Activated CD4-positive, alpha-beta T cell treated with anti-CD3 and anti-CD28 coated beads, Interleukin-2, Interleukin-6, amounts not matched to agents 100 ng/mL and 50 ng/mL, durations not matched to agents 16 hours and 8 hours (primary cell): ENCODE measurements at regions not wholly inside any gene's neighbourhood (a gene's known extent, or its start where the extent isn't known, plus 50 kb on each side); places are given as distances from the start of the nearest gene placed in this dataset.

Experiments
- DNase-seq: peaks from one replicate; pipeline ENCODE4 v3.0.0-alpha.2; 2020

GRCh38 chr2:57862153-57862552 is 184.5 kb upstream of the VRK2 start:
- no peak for DNase-seq

GRCh38 chr2:57862727-57863126 is 183.9 kb upstream of the VRK2 start:
- no peak for DNase-seq

DNA sequence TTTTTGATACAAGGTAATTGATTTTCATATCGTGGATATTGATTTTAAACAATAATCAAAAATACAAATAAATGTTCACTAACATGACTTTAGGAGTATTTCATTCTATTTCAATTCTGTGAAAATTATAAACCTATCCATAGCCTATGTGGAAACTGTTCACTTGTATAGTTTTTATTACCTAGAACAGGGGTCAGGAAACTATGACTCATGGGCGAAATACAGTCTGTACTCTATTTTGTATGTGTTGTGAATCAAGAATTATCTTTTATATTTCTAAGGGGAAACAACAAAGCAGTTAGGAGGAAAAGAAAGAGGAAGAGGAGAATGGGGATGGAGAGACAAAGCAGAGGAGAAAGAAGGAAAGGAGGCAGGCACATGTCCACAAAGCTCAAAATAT is 181.7 kb upstream of the VRK2 start:
- no peak for DNase-seq

DNA sequence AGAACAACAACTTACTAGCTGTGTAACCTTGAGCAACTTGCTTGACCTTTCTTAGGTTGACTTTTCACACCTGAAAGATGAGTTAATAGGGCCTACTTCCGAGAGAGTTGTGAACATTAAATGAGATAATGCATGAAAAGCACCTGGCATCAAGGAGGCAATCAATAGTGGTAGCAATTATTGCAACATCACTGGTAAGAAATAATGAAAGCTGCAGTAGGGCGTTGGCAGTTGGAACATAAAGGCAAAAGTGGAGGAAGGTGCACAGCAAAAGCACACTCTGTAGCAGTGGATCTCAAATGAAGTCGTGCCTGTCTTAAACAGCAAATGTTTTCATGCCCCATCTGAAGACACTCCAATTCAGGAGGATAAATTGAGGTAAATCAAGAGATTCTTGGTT is 178.9 kb upstream of the VRK2 start:
- no peak for DNase-seq

- DNase-seq: no peak
These were observed 177.9 kb upstream of the VRK2 start for GRCh38 chr2:57868619-57869139.

DNA sequence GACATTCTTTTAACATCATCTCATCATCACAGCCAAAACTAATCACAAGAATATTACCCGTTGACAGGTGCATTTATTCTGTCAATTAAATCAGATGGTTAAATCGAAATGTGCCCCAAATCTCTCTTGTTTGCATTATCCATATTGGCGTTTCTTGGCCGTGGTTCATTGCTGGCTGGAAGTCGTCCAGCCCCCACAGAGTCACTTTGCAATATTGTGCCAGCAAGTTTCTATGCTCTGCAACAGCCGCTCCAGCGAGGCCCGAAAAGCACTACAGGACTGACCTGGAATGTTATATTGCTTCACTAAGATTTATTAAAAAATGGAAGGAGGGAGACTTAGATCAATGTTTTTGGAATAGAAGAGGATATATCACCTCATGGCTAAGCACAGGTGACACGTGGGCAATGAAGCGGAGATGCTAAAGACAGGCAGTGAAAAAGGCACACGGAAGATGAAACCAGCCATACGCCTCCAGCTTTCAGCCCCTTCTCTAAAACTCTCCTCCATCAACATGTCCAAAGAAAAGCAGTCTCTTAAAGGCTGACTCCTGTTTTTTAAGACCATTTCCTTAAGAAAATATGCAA is 176.8 kb upstream of the VRK2 start:
- DNase-seq: no peak

GRCh38 chr2:57876313-57876712 is 170.3 kb upstream of the VRK2 start:
- no peak for DNase-seq

GRCh38 chr2:57877811-57878170 is 168.8 kb upstream of the VRK2 start:
- DNase-seq: no peak

DNA sequence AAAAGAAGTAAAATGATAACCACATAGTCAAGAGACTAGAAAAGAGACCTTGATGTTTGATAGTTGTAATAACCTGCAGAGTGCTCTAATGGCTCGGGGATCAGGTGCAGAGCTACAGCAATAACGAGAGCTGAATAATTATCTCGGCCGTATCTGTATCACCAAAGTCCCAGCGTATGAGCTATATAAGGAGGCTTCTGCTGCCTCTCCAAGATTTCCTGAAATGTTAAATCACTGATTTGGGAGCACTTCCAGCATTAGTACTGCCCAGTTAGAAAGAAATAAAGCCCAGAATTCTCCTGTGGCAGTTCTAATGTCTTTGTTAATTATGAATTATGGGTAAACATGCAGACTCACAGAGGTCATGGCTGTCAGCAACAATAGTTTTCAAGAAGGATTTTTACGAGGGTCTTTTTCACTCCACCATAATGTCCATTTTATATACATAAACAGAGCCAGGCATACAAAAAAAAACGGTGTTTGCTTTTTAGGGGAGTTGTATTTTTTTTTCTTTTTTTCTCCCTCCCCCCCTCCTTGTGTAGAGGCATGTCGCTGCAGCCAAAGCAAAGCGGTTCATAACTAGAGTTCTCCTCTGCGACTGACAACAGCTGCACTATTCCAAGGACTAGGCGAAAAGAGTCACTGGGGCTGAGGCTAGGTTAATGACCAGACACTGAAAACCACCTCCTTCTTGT is 168.3 kb upstream of the VRK2 start:
- DNase-seq: no peak

DNA sequence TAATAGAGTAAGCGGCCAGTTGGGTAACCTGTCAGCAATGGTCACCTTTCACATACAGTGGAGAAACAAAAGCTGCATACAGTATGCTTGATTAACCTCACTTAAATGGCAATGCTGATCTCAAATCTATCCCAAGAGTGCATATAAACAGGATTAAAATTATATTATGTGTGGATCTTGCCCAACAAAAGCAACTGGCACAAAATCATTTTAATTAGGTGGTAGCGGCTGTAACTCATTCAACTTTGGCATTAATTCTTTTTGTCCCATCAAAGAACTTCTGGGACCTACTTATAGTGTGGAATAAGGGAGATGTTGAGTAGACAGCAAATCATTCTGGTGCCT is 167.8 kb upstream of the VRK2 start:
- DNase-seq: no peak

DNA sequence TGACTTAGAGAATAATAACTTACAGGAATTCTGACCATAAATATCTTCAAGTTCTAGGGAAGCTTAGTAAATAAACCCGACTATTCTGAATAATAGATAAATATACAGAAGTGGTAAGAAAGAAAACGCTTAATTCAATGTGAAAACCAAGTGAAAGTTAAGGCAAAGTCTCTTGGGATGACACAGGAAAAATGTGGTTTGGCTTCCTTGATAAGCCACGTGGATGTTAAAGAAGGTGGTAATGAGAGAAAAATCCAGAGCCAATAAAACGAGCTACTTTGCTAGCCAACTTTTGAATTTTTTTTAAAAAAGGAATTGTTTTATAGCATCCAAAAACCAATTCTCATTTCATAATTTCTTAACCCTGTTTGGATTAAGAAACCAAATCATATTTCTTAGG is 166.2 kb upstream of the VRK2 start:
- DNase-seq: no peak

DNA sequence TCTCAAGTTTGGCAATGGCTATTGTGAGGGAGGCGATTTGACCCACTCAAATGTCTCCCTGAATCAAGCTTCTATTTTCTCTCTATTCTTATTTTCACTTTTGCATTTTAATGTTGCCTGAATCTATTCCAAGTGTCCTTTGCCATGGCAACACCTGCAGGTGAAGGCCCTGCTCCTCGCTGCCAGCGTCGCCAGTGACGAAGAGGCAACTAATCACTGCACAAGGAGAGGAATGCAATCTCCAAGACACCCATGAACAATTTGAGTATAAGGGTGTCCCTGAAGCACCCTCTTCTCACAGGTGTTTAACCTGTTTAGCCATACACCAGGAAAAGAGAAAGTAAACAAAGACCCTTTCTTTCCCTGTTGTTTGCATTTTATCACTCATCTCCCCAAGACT is 165.6 kb upstream of the VRK2 start:
- no peak for DNase-seq

DNA sequence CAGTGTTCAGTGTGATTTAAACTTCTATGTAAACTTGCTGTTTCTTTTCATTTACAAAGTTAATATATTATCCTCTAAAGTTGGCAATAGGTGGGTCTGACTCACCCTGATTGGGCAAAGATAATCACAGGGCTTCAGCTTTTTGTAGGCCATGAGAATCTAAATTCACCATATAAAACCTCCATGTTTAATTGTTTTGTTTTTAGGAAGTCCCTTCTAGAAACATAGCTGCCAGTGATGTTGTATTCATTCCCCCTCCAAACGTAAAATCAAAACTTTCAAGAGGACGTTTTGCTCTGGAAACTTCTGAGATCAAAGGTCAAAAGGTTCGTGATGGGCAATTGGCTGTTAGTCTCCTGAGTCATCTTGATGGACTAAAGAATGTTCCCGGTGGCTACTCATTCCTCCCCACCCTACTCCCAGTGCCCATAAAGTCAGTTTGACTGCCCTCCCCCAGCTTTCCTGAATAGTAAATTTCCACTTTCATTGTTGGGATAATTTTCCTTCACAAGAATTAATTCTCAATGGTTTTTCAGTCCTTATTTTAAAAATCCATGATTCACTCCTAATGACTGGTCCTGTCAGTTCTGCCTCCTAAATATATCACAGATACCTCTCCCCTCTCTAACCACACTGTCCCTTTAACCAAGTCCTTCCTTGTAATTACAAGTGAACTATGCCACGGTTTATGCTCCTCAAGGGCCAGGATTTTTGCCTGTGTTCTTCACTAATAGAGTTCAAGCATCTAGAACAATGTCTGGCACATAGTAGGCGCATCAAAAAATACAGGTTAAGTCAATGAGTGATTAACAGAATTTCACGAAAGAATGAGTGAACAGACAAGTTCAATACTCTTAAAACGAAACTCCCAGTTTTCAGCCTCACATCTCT is 164.4 kb upstream of the VRK2 start:
- no peak for DNase-seq

GRCh38 chr2:57882895-57883515 is 163.6 kb upstream of the VRK2 start:
- no peak for DNase-seq

DNA sequence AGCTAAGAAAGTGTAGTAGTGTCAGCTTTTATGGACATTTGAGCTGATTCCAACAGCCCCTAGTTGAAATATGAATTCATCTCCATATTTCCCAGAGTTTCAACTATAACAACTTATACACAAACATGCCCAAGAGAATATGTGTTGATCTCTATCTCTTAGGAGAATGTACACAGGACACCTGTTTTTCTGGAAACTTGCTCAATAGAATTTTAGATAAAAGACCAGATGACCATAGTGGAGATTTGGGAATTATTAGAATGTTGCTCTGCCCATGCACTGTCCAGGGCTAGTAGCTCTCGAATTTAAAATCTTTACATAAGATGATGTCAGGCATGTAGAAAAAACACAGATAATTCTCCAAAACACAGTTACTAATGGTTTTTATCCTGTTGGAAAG is 162.3 kb upstream of the VRK2 start:
- no peak for DNase-seq

GRCh38 chr2:57885742-57886141 is 160.9 kb upstream of the VRK2 start:
- no peak for DNase-seq

DNA sequence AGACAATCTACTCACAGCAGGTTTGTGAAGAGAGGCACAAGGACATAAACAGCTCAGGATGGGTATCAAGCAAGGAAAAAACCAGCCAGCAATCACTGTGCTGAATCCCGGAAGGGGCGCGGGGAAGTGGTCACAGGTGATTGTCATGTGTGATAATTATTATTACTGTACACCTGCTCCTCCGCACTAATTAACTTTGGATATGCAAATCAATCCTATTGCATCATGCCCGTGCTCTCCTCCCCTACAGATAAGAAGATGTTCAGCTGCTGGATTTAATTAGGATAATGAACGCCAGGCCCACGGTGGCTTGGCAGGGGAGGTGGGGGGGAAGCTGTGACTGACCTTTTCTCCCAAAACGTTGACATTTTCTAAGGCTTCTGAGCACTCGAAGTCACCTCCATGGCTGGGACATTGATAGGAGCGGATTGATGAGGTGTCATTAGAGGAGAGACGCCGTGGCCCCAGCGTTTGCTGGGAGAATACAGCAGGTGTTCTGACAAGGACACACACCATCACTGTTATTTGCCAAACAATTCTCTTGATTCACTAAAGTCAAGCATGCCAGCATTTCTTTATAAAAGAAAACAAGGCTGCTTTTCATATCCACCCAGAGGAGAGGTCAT is 160.3 kb upstream of the VRK2 start:
- no peak for DNase-seq

DNA sequence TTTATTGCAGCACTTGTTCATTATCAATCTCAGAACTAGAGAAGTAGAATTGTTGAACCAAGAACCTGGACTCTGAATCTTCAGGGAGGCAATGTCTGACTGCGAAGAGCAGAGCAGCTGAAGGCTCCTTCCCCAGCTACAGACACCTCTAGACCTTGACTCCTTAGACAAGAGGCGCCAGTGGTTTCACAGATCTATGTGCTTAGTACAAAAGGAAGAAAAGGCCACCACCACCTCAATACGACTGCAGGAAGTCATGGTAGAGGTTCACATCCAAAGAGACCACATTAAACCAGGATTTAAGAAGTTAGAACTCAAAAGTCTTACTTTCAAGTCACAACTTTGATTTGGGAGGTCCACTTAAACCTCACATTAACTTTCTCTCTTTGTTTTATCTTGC is 158.1 kb upstream of the VRK2 start:
- no peak for DNase-seq

DNA sequence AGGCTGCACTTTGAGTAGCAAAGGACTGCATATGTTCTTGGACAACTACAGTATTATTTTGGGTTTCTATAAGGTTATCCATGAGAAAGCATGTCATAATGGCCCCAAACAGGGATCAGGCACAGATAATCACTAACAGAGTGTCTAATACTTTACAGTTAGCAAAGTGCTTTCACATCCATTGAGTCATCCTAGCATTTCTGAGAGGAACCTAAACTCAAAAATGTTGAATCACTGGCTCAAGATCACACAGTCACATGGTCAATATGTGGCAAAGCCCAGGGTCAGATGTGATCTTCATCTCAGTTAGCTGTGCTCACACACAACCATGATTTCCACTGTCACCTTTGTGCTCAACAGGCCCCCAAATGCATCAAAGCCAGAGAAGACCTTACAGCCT is 156.1 kb upstream of the VRK2 start:
- no peak for DNase-seq

- DNase-seq: no peak
These were observed 155.4 kb upstream of the VRK2 start for GRCh38 chr2:57891086-57891712.

DNA sequence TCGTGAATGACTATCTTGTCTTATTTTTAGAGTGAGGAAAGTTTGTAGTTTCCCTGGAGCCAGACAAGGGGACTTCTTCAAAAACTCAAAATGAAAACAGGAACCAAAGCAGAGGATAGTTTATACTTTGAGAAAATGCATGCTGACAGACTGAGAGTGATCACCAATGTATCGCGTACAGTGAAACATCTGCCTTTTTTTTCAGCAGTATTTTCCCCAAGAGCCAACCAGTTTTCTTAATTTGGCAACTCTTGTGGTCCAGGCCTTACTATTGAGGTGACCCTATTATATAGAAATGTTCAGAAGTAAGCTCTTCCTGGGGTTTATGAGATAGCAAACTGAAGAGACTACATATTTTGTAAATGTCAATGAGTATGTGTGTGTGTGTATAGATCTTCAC is 153.7 kb upstream of the VRK2 start:
- DNase-seq: no peak

GRCh38 chr2:57893347-57893746 is 153.3 kb upstream of the VRK2 start:
- DNase-seq: no peak

GRCh38 chr2:57893786-57894185 is 152.8 kb upstream of the VRK2 start:
- no peak for DNase-seq
